ENCODE measurements at regions not wholly inside any gene's neighbourhood (a gene's known extent, or its start where the extent isn't known, plus 50 kb on each side); places are given as distances from the start of the nearest gene placed in this dataset.
"Not testable (repeated sequence)": the region's sequence is repeated elsewhere in the genome, so short reads cannot be mapped to it uniquely, and the experiment has no call there.

DNA sequence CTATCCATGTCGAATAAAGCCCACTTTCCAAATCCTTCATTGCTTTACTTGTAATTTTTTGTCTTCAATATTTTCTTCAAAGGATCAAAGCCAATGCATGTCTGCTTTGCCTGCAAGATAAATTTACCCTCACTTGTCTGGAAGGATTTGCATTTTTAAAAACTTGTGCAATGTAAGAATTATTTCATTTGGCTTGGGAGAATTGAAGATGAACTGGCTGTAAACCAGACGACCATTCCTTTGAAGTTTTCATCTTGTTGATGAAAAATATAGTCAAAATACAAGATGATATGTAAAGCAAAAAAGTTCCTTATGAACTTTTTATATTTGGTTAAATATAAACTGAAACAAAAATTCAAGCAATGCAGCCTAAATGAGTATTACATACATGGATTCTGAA lies 225.0 kb downstream of the SLITRK1 start (continued):
- no peak for TF ChIP-seq RCOR1 (IDR thresholded peaks at IDR 0.05; ENCODE audit: low read depth, low read length)
- TF ChIP-seq HEYL (CRISPR knock-in tag; IDR thresholded peaks at IDR 0.05) = no peak
- TF ChIP-seq JUN (IDR thresholded peaks at IDR 0.05) = no peak
- TF ChIP-seq, protein P1, sequence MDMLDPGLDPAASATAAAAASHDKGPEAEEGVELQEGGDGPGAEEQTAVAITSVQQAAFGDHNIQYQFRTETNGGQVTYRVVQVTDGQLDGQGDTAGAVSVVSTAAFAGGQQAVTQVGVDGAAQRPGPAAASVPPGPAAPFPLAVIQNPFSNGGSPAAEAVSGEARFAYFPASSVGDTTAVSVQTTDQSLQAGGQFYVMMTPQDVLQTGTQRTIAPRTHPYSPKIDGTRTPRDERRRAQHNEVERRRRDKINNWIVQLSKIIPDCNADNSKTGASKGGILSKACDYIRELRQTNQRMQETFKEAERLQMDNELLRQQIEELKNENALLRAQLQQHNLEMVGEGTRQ (IDR thresholded peaks at IDR 0.05) = no peak
- TF ChIP-seq SREBF2 (IDR thresholded peaks at IDR 0.05) = no peak
- no peak for TF ChIP-seq ZNF302 (CRISPR knock-in tag; IDR thresholded peaks at IDR 0.05)
- TF ChIP-seq, protein P2, sequence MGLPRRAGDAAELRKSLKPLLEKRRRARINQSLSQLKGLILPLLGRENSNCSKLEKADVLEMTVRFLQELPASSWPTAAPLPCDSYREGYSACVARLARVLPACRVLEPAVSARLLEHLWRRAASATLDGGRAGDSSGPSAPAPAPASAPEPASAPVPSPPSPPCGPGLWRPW (IDR thresholded peaks at IDR 0.05) = no peak

DNA sequence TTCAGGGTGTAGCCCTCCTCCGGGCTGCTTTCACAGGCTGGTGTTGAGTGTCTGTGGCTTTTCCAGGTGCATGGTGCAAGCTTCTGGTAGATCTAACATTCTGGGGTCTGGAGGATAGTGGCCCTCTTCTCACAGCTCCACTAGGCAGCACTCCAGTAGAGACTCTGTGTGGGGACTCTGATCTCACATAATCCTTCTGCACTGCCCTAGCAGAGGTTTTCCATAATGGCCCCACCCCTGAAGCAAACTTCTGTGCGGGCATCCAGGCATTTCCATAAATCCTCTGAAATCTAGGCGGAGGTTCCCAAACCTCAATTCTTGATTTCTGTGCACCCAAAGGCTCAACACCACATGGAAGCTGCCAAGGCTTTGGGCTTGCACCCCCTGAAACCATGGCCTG lies 239.7 kb downstream of the SLITRK1 start:
- H3K4me1 ChIP-seq; ATAC-seq; POLR2A ChIA-PET; CTCF ChIA-PET; H3K4me2 ChIP-seq; H3K27ac ChIP-seq; H3K9me3 ChIP-seq; FAIRE-seq; H3K4me3 ChIP-seq; DNase-seq (ENCODE audit: low read depth in 1 of 2, low spot score in 1 of 2): not testable (repeated sequence)
- 10% methylated on average over 2 of the region's 3 CpGs for WGBS (ENCODE audit: missing lambda C conversion rate)

DNA sequence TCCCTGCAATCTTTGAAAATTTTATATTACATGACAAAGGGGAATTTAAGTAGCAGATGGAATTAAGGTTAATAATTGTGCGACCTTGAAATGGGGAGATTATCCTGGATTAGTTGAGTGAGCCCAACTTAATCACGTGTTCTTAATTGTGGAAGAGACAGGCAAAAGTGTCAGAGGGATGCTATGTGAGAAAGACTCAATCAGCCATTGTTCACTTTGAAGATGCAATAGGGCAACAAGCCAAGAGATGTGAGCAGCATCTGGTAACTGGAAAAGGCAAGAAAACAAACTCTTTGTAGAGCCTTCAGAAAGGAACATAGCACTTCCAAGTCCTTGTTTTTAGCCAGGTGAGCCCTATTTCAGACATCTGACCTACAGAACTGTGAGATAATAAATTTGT lies 247.7 kb downstream of the SLITRK1 start:
- DNase-seq (ENCODE audit: low read depth in 1 of 2, low spot score in 1 of 2) = no peak
- no peak for TF ChIP-seq NPAS2 (CRISPR knock-in tag; IDR thresholded peaks at IDR 0.05; ENCODE audit: borderline replicate concordance)
- no peak for TF ChIP-seq RARB (CRISPR knock-in tag; IDR thresholded peaks at IDR 0.05)
- no peak for TF ChIP-seq NFE2L2 (conservative IDR thresholded peaks at IDR 0.05; ENCODE audit: low read length)
- no peak for TF ChIP-seq SREBF2 (IDR thresholded peaks at IDR 0.05)
- no peak for TF ChIP-seq CHD2 (IDR thresholded peaks at IDR 0.05; ENCODE audit: low read length, partially characterized antibody)
- no peak for TF ChIP-seq JUNB (IDR thresholded peaks at IDR 0.05)
- TF ChIP-seq, protein P3, sequence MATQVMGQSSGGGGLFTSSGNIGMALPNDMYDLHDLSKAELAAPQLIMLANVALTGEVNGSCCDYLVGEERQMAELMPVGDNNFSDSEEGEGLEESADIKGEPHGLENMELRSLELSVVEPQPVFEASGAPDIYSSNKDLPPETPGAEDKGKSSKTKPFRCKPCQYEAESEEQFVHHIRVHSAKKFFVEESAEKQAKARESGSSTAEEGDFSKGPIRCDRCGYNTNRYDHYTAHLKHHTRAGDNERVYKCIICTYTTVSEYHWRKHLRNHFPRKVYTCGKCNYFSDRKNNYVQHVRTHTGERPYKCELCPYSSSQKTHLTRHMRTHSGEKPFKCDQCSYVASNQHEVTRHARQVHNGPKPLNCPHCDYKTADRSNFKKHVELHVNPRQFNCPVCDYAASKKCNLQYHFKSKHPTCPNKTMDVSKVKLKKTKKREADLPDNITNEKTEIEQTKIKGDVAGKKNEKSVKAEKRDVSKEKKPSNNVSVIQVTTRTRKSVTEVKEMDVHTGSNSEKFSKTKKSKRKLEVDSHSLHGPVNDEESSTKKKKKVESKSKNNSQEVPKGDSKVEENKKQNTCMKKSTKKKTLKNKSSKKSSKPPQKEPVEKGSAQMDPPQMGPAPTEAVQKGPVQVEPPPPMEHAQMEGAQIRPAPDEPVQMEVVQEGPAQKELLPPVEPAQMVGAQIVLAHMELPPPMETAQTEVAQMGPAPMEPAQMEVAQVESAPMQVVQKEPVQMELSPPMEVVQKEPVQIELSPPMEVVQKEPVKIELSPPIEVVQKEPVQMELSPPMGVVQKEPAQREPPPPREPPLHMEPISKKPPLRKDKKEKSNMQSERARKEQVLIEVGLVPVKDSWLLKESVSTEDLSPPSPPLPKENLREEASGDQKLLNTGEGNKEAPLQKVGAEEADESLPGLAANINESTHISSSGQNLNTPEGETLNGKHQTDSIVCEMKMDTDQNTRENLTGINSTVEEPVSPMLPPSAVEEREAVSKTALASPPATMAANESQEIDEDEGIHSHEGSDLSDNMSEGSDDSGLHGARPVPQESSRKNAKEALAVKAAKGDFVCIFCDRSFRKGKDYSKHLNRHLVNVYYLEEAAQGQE (IDR thresholded peaks at IDR 0.05) = no peak
- TF ChIP-seq TFCP2L1 (CRISPR knock-in tag; IDR thresholded peaks at IDR 0.05) = no peak
- no peak for TF ChIP-seq GATA3 (IDR thresholded peaks at IDR 0.05; ENCODE audit: borderline replicate concordance)
- TF ChIP-seq, protein P4, sequence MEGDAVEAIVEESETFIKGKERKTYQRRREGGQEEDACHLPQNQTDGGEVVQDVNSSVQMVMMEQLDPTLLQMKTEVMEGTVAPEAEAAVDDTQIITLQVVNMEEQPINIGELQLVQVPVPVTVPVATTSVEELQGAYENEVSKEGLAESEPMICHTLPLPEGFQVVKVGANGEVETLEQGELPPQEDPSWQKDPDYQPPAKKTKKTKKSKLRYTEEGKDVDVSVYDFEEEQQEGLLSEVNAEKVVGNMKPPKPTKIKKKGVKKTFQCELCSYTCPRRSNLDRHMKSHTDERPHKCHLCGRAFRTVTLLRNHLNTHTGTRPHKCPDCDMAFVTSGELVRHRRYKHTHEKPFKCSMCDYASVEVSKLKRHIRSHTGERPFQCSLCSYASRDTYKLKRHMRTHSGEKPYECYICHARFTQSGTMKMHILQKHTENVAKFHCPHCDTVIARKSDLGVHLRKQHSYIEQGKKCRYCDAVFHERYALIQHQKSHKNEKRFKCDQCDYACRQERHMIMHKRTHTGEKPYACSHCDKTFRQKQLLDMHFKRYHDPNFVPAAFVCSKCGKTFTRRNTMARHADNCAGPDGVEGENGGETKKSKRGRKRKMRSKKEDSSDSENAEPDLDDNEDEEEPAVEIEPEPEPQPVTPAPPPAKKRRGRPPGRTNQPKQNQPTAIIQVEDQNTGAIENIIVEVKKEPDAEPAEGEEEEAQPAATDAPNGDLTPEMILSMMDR (IDR thresholded peaks at IDR 0.05) = no peak
- TF ChIP-seq EP300 (IDR thresholded peaks at IDR 0.05) = no peak
- no peak for TF ChIP-seq FOSL2 (IDR thresholded peaks at IDR 0.05)
- TF ChIP-seq FOSL2 (CRISPR knock-in tag; IDR thresholded peaks at IDR 0.05) = no peak
- TF ChIP-seq CEBPB (IDR thresholded peaks at IDR 0.05) = no peak
- TF ChIP-seq, protein P5, sequence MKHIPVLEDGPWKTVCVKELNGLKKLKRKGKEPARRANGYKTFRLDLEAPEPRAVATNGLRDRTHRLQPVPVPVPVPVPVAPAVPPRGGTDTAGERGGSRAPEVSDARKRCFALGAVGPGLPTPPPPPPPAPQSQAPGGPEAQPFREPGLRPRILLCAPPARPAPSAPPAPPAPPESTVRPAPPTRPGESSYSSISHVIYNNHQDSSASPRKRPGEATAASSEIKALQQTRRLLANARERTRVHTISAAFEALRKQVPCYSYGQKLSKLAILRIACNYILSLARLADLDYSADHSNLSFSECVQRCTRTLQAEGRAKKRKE (CRISPR knock-in tag; IDR thresholded peaks at IDR 0.05; ENCODE audit: low read depth) = no peak
- TF ChIP-seq EHF (CRISPR knock-in tag; IDR thresholded peaks at IDR 0.05) = no peak
- TF ChIP-seq SMC3 (IDR thresholded peaks at IDR 0.05) = no peak
- TF ChIP-seq, protein P6, sequence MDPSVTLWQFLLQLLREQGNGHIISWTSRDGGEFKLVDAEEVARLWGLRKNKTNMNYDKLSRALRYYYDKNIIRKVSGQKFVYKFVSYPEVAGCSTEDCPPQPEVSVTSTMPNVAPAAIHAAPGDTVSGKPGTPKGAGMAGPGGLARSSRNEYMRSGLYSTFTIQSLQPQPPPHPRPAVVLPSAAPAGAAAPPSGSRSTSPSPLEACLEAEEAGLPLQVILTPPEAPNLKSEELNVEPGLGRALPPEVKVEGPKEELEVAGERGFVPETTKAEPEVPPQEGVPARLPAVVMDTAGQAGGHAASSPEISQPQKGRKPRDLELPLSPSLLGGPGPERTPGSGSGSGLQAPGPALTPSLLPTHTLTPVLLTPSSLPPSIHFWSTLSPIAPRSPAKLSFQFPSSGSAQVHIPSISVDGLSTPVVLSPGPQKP (IDR thresholded peaks at IDR 0.05; ENCODE audit: low read depth, low read length) = no peak
- no peak for TF ChIP-seq FOSB (CRISPR knock-in tag; IDR thresholded peaks at IDR 0.05)
- Histone ChIP-seq H3K9me3 (no peaks in the 10 kb centered on the region), H3K4me3 (no peak overlapping the region), H3K4me1 (no peaks in the 10 kb centered on the region), H3K4me2 (no peak overlapping the region), H3K27ac (no peak overlapping the region)
- ChIA-PET CTCF (no interaction called here), POLR2A (no interaction called here)
- no peak for FAIRE-seq
- 25% methylated on average over 2 of the region's 2 CpGs for WGBS (ENCODE audit: missing lambda C conversion rate)
- no peak for ATAC-seq

All from A549 (cell line).